Uterus (tissue), 2 donors: ENCODE measurements at regions not wholly inside any gene's neighbourhood (a gene's known extent, or its start where the extent isn't known, plus 50 kb on each side); places are given as distances from the start of the nearest gene placed in this dataset.

ENCODE experiments used
- POLR2A ChIP-seq, 2 donors: fragments of 450-650 bp; IDR thresholded peaks; one replicate each; pipeline ENCODE4 v1.6.1; 2016; ENCODE audit warnings: antibody characterized with exemption in 2 of 2, mild to moderate bottlenecking in 1 of 2, moderate library complexity in 1 of 2
- TF ChIP-seq, protein P1 (sequence below), 4 experiments: fragments of 200-600 bp in 2 of 4; fragments of 450-650 bp in 2 of 4; sonication (generic) in 2 of 4; IDR thresholded peaks; one replicate each; pipeline ENCODE4 v1.5.1; 2016 to 2019; ENCODE audit warnings: antibody characterized with exemption in 4 of 4, mild to moderate bottlenecking in 2 of 4, moderate library complexity in 1 of 4

DNA sequence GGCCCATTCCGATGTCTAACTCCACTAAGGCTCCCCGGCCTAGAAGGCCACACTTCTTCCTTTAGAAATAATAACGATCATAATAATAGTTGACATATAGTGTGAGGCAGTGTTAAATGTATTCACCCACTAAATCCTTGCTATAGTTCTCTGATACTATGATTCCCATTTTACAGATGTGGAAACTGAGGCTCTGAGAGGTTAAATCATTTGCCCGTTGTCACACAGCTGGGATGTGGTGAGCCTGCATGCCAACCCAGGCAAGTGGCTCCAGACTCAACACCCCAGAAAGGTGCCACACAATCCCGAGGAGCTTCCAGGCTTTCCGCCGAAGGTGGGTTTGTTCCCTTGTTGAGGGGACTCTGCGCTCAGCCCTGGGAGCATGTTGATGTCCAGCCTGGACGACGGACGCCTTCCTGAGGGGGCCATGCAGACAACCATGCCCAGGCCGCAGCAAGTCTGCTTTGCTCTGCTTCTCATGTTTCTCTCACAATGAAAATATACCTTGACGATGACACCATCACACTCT lies 104.6 kb upstream of the CDYL start:
- no peak for TF ChIP-seq POLR2A (IDR thresholded peaks at IDR 0.05)
- TF ChIP-seq, protein P1, sequence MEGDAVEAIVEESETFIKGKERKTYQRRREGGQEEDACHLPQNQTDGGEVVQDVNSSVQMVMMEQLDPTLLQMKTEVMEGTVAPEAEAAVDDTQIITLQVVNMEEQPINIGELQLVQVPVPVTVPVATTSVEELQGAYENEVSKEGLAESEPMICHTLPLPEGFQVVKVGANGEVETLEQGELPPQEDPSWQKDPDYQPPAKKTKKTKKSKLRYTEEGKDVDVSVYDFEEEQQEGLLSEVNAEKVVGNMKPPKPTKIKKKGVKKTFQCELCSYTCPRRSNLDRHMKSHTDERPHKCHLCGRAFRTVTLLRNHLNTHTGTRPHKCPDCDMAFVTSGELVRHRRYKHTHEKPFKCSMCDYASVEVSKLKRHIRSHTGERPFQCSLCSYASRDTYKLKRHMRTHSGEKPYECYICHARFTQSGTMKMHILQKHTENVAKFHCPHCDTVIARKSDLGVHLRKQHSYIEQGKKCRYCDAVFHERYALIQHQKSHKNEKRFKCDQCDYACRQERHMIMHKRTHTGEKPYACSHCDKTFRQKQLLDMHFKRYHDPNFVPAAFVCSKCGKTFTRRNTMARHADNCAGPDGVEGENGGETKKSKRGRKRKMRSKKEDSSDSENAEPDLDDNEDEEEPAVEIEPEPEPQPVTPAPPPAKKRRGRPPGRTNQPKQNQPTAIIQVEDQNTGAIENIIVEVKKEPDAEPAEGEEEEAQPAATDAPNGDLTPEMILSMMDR (IDR thresholded peaks at IDR 0.05), result no peak
